ENCODE measurements at regions not wholly inside any gene's neighbourhood (a gene's known extent, or its start where the extent isn't known, plus 50 kb on each side); places are given as distances from the start of the nearest gene placed in this dataset.

GRCh38 chr6:20038410-20039204, 173.7 kb downstream of the MBOAT1 start:
- H3K9me3 ChIP-seq, result no peaks in the 10 kb centered on the region
- 63 to 71% (median 63%) methylated on average over 7 of the region's 7 CpGs for WGBS, 5 donors
- intact Hi-C loops (cut with DNase I; ENCODE audit: low total_unique reads), result no loop called here
- no peak overlapping the region for H3K27ac ChIP-seq
- H3K36me3 ChIP-seq, result peaks cover 0 to 10% (median 0%) of the 10 kb centered on the region in 4 donors
- DNase-seq, result no peak
- H3K27me3 ChIP-seq, result no peaks in the 10 kb centered on the region
- TF ChIP-seq POLR2AphosphoS5 (IDR thresholded peaks at IDR 0.05) (no peak), POLR2A (IDR thresholded peaks at IDR 0.05) (no peak), CTCF (IDR thresholded peaks at IDR 0.05) (no peak), EP300 (IDR thresholded peaks at IDR 0.05) (no peak)
- H3K4me1 ChIP-seq, result no peaks in the 10 kb centered on the region
- no peak overlapping the region for H3K4me3 ChIP-seq

- no peak for DNase-seq
- no peaks in the 10 kb centered on the region for H3K9me3 ChIP-seq
- TF ChIP-seq POLR2AphosphoS5 (IDR thresholded peaks at IDR 0.05), result no peak
- WGBS, 5 donors, result 90 to 100% (median 94%) methylated on average over 1 of the region's 1 CpG
- intact Hi-C loops (cut with DNase I; ENCODE audit: low total_unique reads), result no loop called here
- no peak overlapping the region for H3K4me3 ChIP-seq
- H3K27ac ChIP-seq, result no peak overlapping the region
- peaks cover 0 to 10% (median 0%) of the 10 kb centered on the region in 4 donors for H3K36me3 ChIP-seq
- no peaks in the 10 kb centered on the region for H3K27me3 ChIP-seq
- H3K4me1 ChIP-seq, result no peaks in the 10 kb centered on the region
These were observed 167.4 kb downstream of the MBOAT1 start for GRCh38 chr6:20044883-20045282.
